Keratinocyte (primary cell): ENCODE measurements at regions not wholly inside any gene's neighbourhood (a gene's known extent, or its start where the extent isn't known, plus 50 kb on each side); places are given as distances from the start of the nearest gene placed in this dataset.

Experiments
- EZH2 ChIP-seq: IDR thresholded peaks from one replicate; pipeline ENCODE4 v1.6.1; 2012; ENCODE audit warnings: inconsistent platforms, mild to moderate bottlenecking, low read length, moderate library complexity
- TF ChIP-seq, protein P1 (sequence below), 3 experiments: IDR thresholded peaks in 1 of 3; conservative IDR thresholded peaks in 1 of 3; optimal IDR thresholded peaks in 1 of 3; 2 replicates in 2 of 3; 3 replicates in 1 of 3; pipeline versions ENCODE3 to v1.5.1; 2011; ENCODE audit warnings: low read length in 3 of 3, mild to moderate bottlenecking in 3 of 3, moderate library complexity in 2 of 3, control low read depth in 1 of 3, inconsistent platforms in 1 of 3; ENCODE audit not compliant: insufficient read depth in 2 of 3; ENCODE audit errors: extremely low read depth in 1 of 3

DNA sequence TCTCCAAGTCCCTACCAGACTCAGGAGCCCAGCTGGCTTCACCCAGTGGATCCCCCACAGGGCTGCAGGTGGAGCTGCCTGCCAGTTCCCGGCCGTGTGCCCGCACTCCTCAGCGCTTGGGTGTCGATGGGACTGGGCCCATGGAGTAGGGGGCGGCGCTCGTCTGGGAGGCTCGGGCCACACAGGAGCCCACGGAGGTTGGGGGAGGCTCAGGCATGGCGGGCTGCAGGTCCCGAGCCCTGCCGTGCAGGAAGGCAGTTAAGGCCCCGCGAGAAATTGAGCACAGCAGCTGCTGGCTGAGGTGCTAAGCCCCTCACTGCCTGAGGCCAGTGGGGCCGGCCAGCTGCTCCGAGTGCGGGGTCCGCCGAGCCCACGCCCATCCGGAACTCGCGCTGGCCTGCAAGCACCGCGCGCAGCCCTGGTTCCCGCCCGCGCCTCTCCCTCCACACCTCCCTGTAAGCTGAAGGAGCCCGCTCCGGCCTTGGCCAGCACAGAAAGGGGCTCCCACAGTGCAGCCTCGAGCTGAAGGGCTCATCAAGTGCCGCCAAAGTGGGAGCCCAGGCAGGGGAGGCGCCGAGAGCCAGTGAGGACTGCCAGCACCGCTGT is 1771.1 kb downstream of the OLFM4 start:
- TF ChIP-seq, protein P1, sequence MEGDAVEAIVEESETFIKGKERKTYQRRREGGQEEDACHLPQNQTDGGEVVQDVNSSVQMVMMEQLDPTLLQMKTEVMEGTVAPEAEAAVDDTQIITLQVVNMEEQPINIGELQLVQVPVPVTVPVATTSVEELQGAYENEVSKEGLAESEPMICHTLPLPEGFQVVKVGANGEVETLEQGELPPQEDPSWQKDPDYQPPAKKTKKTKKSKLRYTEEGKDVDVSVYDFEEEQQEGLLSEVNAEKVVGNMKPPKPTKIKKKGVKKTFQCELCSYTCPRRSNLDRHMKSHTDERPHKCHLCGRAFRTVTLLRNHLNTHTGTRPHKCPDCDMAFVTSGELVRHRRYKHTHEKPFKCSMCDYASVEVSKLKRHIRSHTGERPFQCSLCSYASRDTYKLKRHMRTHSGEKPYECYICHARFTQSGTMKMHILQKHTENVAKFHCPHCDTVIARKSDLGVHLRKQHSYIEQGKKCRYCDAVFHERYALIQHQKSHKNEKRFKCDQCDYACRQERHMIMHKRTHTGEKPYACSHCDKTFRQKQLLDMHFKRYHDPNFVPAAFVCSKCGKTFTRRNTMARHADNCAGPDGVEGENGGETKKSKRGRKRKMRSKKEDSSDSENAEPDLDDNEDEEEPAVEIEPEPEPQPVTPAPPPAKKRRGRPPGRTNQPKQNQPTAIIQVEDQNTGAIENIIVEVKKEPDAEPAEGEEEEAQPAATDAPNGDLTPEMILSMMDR (optimal IDR thresholded peaks at IDR 0.05 in 1 of 3, IDR thresholded peaks at IDR 0.05 in 1 of 3, conservative IDR thresholded peaks at IDR 0.05 in 1 of 3; ENCODE audit: extremely low read depth in 1 of 3, insufficient read depth in 2 of 3, low read length in 3 of 3): no peak
- no peak for TF ChIP-seq EZH2
